Liver (tissue), 8 donors: ENCODE measurements at regions not wholly inside any gene's neighbourhood (a gene's known extent, or its start where the extent isn't known, plus 50 kb on each side); places are given as distances from the start of the nearest gene placed in this dataset.

Source experiments
- DNase-seq: peaks from one replicate; pipeline ENCODE4 v3.0.0-alpha.2; 2017; ENCODE audit warnings: low spot score
- H3K27ac ChIP-seq, 2 donors: one replicate each; pipeline ENCODE4 v1.7.0; 2013; ENCODE audit warnings: inconsistent platforms in 2 of 2, low read length in 2 of 2, control low read depth in 1 of 2, low read depth in 1 of 2, mild to moderate bottlenecking in 1 of 2
- H3K27me3 ChIP-seq, 4 donors: one replicate each; pipeline versions ENCODE4 v1.6.1 to v1.7.0; 2013; ENCODE audit warnings: low read length in 3 of 4, inconsistent platforms in 1 of 4, mild to moderate bottlenecking in 1 of 4, moderate library complexity in 1 of 4; ENCODE audit not compliant: control insufficient read depth in 4 of 4, insufficient read depth in 4 of 4
- H3K36me3 ChIP-seq, 4 donors: one replicate each; pipeline versions ENCODE4 v1.6.1 to v1.7.0; 2013; ENCODE audit warnings: low read length in 3 of 4, mild to moderate bottlenecking in 3 of 4, low read depth in 1 of 4, moderate library complexity in 1 of 4; ENCODE audit not compliant: control insufficient read depth in 4 of 4, insufficient read depth in 3 of 4
- H3K4me1 ChIP-seq, 4 donors: one replicate each; pipeline versions ENCODE4 v1.6.1 to v1.7.0; 2013; ENCODE audit warnings: low read length in 3 of 4, mild to moderate bottlenecking in 3 of 4, moderate library complexity in 1 of 4; ENCODE audit not compliant: control insufficient read depth in 4 of 4, insufficient read depth in 4 of 4
- H3K4me3 ChIP-seq, 3 donors: one replicate each; pipeline versions ENCODE4 v1.6.1 to v1.7.0; 2013; ENCODE audit warnings: low read length in 3 of 3, control low read depth in 1 of 3, low read depth in 1 of 3, mild to moderate bottlenecking in 1 of 3
- H3K9ac ChIP-seq, 2 donors: one replicate each; pipeline ENCODE4 v1.7.0; 2013; ENCODE audit warnings: low read length in 2 of 2, mild to moderate bottlenecking in 2 of 2, moderate library complexity in 2 of 2, control low read depth in 1 of 2, low read depth in 1 of 2
- H3K9me3 ChIP-seq, 4 donors: one replicate each; pipeline versions ENCODE4 v1.6.1 to v1.7.0; 2013; ENCODE audit warnings: low read length in 3 of 4; ENCODE audit not compliant: control insufficient read depth in 4 of 4
- ATF3 ChIP-seq: IDR thresholded peaks from 2 replicates; pipeline ENCODE4 v1.6.1; 2016; ENCODE audit warnings: antibody characterized with exemption
- CTCF ChIP-seq: fragments of 150-350 bp; IDR thresholded peaks from 2 replicates; pipeline ENCODE4 v1.5.1; 2017; ENCODE audit warnings: improper control_type of control experiment, low read depth, low read length; ENCODE audit not compliant: missing input control
- EGR1 ChIP-seq, 2 donors: IDR thresholded peaks; 2 replicates each; pipeline ENCODE4 v1.6.1; 2016 to 2018; ENCODE audit warnings: antibody characterized with exemption in 2 of 2, low read depth in 2 of 2
- FOXA1 ChIP-seq: IDR thresholded peaks from 2 replicates; pipeline ENCODE4 v1.6.1; 2016; ENCODE audit warnings: antibody characterized with exemption
- GABPA ChIP-seq, 2 donors: IDR thresholded peaks in 1 of 2; conservative IDR thresholded peaks in 1 of 2; 2 replicates each; pipeline ENCODE4 v1.6.1; 2016; ENCODE audit warnings: antibody characterized with exemption in 2 of 2, mild to moderate bottlenecking in 1 of 2, moderate library complexity in 1 of 2
- HNF4A ChIP-seq, 2 donors: conservative IDR thresholded peaks; 2 replicates each; pipeline ENCODE4 v1.6.1; 2016; ENCODE audit warnings: antibody characterized with exemption in 2 of 2, mild to moderate bottlenecking in 2 of 2
- HNF4G ChIP-seq: IDR thresholded peaks from 2 replicates; pipeline ENCODE4 v1.6.1; 2016; ENCODE audit warnings: antibody characterized with exemption
- JUND ChIP-seq, 2 donors: IDR thresholded peaks; 2 replicates each; pipeline ENCODE4 v1.6.1; 2016; ENCODE audit warnings: antibody characterized with exemption in 2 of 2
- NR2F2 ChIP-seq: IDR thresholded peaks from 2 replicates; pipeline ENCODE4 v1.6.1; 2016; ENCODE audit warnings: antibody characterized with exemption
- REST ChIP-seq: IDR thresholded peaks from 2 replicates; pipeline ENCODE4 v1.6.1; 2016; ENCODE audit warnings: antibody characterized with exemption, mild to moderate bottlenecking
- RXRA ChIP-seq, 2 donors: IDR thresholded peaks; 2 replicates each; pipeline ENCODE4 v1.6.1; 2017 to 2018; ENCODE audit warnings: antibody characterized with exemption in 2 of 2, mild to moderate bottlenecking in 1 of 2
- TAF1 ChIP-seq: conservative IDR thresholded peaks from 2 replicates; pipeline ENCODE4 v1.6.1; 2016; ENCODE audit warnings: antibody characterized with exemption, mild to moderate bottlenecking
- ZBTB33 ChIP-seq: IDR thresholded peaks from 2 replicates; pipeline ENCODE4 v1.6.1; 2016; ENCODE audit warnings: antibody characterized with exemption
- WGBS: extraction: QIAGEN DNeasy Blood & Tissue Kit; methylation state at CpG from one replicate; pipeline ENCODE4 v1.1.7; 2013; 5-methylcytosine and 5-hydroxymethylcytosine counted together
- donor health status: healthy.
- donor health status: healthy.
- donor health status: healthy.
- donor health status: healthy.
- donor health status: healthy.

GRCh38 chr10:33579996-33580395, 245.5 kb upstream of the NRP1 start:
- WGBS, result 80% methylated on average over 3 of the region's 3 CpGs
- TF ChIP-seq REST, result no peak
- no peak for TF ChIP-seq GABPA (IDR thresholded peaks at IDR 0.05 in 1 of 2, conservative IDR thresholded peaks at IDR 0.05 in 1 of 2)
- TF ChIP-seq FOXA1, result no peak
- no peak for TF ChIP-seq ATF3
- TF ChIP-seq TAF1, result no peak
- no peak for TF ChIP-seq RXRA (IDR thresholded peaks at IDR 0.05)
- no peak for TF ChIP-seq EGR1 (IDR thresholded peaks at IDR 0.05; ENCODE audit: low read depth in 2 of 2)
- no peak for TF ChIP-seq JUND (IDR thresholded peaks at IDR 0.05)
- no peak for TF ChIP-seq HNF4A (conservative IDR thresholded peaks at IDR 0.05)
- TF ChIP-seq ZBTB33, result no peak
- no peak for TF ChIP-seq NR2F2
- TF ChIP-seq CTCF, result no peak

GRCh38 chr10:33573606-33574005, 239.1 kb upstream of the NRP1 start:
- TF ChIP-seq HNF4A (conservative IDR thresholded peaks at IDR 0.05) (no peak), CTCF (no peak), HNF4G (no peak), FOXA1 (no peak), ZBTB33 (no peak), RXRA (IDR thresholded peaks at IDR 0.05) (no peak), REST (no peak), EGR1 (IDR thresholded peaks at IDR 0.05; ENCODE audit: low read depth in 2 of 2) (no peak), JUND (IDR thresholded peaks at IDR 0.05) (no peak), GABPA (IDR thresholded peaks at IDR 0.05 in 1 of 2, conservative IDR thresholded peaks at IDR 0.05 in 1 of 2) (no peak)
- Histone ChIP-seq H3K36me3 (no peaks in the 10 kb centered on the region), H3K9ac (no peak overlapping the region), H3K27ac (no peak overlapping the region), H3K4me1 (no peaks in the 10 kb centered on the region), H3K9me3 (no peaks in the 10 kb centered on the region), H3K4me3 (no peak overlapping the region), H3K27me3 (no peaks in the 10 kb centered on the region)
- WGBS, result 91% methylated on average over 2 of the region's 2 CpGs
- DNase-seq, result no peak

More at GRCh38 chr10:33579996-33580395, 245.5 kb upstream of the NRP1 start:
- Histone ChIP-seq H3K27me3 (no peaks in the 10 kb centered on the region), H3K36me3 (no peaks in the 10 kb centered on the region), H3K4me1 (no peaks in the 10 kb centered on the region), H3K9me3 (no peaks in the 10 kb centered on the region), H3K4me3 (no peak overlapping the region), H3K9ac (no peak overlapping the region), H3K27ac (no peak overlapping the region)
- no peak for DNase-seq
